Chondrocyte (in vitro differentiated cells): ENCODE measurements at regions not wholly inside any gene's neighbourhood (a gene's known extent, or its start where the extent isn't known, plus 50 kb on each side); places are given as distances from the start of the nearest gene placed in this dataset.
"Not testable (repeated sequence)": the region's sequence is repeated elsewhere in the genome, so short reads cannot be mapped to it uniquely, and the experiment has no call there.

Source experiments
- DNase-seq: peaks from one replicate; pipeline ENCODE4 v3.0.0; 2021; ENCODE audit warnings: mixed read lengths, low spot score
- H3K27ac Mint-ChIP-seq: one replicate; pipeline ENCODE4 v1.8.0; 2021; ENCODE audit warnings: mild to moderate bottlenecking, moderate library complexity, mixed read lengths; ENCODE audit not compliant: unreplicated experiment
- H3K27me3 Mint-ChIP-seq: 2 replicates; pipeline ENCODE4 v1.8.0; 2021; ENCODE audit warnings: low read depth, mixed read lengths
- H3K36me3 Mint-ChIP-seq: 2 replicates; pipeline ENCODE4 v1.8.0; 2021; ENCODE audit warnings: low read depth, mixed read lengths
- H3K4me1 Mint-ChIP-seq: 2 replicates; pipeline ENCODE4 v1.8.0; 2021; ENCODE audit warnings: low read depth, mild to moderate bottlenecking, mixed read lengths
- H3K4me3 Mint-ChIP-seq: one replicate; pipeline ENCODE4 v1.8.0; 2021; ENCODE audit warnings: mild to moderate bottlenecking, moderate library complexity, mixed read lengths; ENCODE audit not compliant: unreplicated experiment
- H3K9me3 Mint-ChIP-seq: 2 replicates; pipeline ENCODE4 v1.8.0; 2021; ENCODE audit warnings: low read depth, mixed read lengths
- CTCF ChIP-seq: fragments of 200-600 bp; sonication (generic); IDR thresholded peaks from 2 replicates; pipeline ENCODE4 v1.5.0; 2021; ENCODE audit warnings: antibody characterized with exemption, mild to moderate bottlenecking, moderate library complexity

- Mint-ChIP-seq H3K36me3 (no peaks in the 10 kb centered on the region), H3K4me3 (no peak overlapping the region), H3K27me3 (no peaks in the 10 kb centered on the region), H3K4me1 (no peaks in the 10 kb centered on the region), H3K9me3 (peaks cover 22% of the 10 kb centered on the region), H3K27ac (no peak overlapping the region)
- no peak for DNase-seq
- TF ChIP-seq CTCF: no peak
Measured at GRCh38 chr3:6679510-6679909, 181.4 kb upstream of the GRM7 start.

GRCh38 chr3:6680119-6680806 lies 180.7 kb upstream of the GRM7 start:
- Mint-ChIP-seq H3K9me3 (peaks cover 25% of the 10 kb centered on the region), H3K36me3 (no peaks in the 10 kb centered on the region), H3K27me3 (no peaks in the 10 kb centered on the region), H3K4me1 (no peaks in the 10 kb centered on the region), H3K27ac (no peak overlapping the region), H3K4me3 (no peak overlapping the region)
- DNase-seq: no peak
- TF ChIP-seq CTCF: no peak

GRCh38 chr3:6697285-6697684 lies 163.6 kb upstream of the GRM7 start:
- Mint-ChIP-seq H3K9me3 (peaks cover 32% of the 10 kb centered on the region), H3K4me1 (no peaks in the 10 kb centered on the region), H3K27ac (no peak overlapping the region), H3K36me3 (no peaks in the 10 kb centered on the region), H3K27me3 (no peaks in the 10 kb centered on the region), H3K4me3 (no peak overlapping the region)
- no peak for TF ChIP-seq CTCF
- no peak for DNase-seq

- no peaks in the 10 kb centered on the region for H3K4me1 Mint-ChIP-seq
- no peak for DNase-seq
- H3K27ac Mint-ChIP-seq: no peak overlapping the region
- TF ChIP-seq CTCF: no peak
- H3K27me3 Mint-ChIP-seq: no peaks in the 10 kb centered on the region
- no peaks in the 10 kb centered on the region for H3K36me3 Mint-ChIP-seq
- no peak overlapping the region for H3K4me3 Mint-ChIP-seq
- H3K9me3 Mint-ChIP-seq: peaks cover 36% of the 10 kb centered on the region
Measured at GRCh38 chr3:6697722-6698121, 163.2 kb upstream of the GRM7 start.

GRCh38 chr3:6704817-6705216 lies 156.1 kb upstream of the GRM7 start:
- not testable (repeated sequence) for H3K4me3 Mint-ChIP-seq, H3K4me1 Mint-ChIP-seq, DNase-seq, H3K27me3 Mint-ChIP-seq, H3K36me3 Mint-ChIP-seq, H3K27ac Mint-ChIP-seq
- H3K9me3 Mint-ChIP-seq: peaks cover 30% of the 10 kb centered on the region

- Mint-ChIP-seq H3K27ac (no peak overlapping the region), H3K27me3 (no peaks in the 10 kb centered on the region), H3K9me3 (peaks cover 19% of the 10 kb centered on the region), H3K36me3 (no peaks in the 10 kb centered on the region), H3K4me1 (no peaks in the 10 kb centered on the region), H3K4me3 (no peak overlapping the region)
- TF ChIP-seq CTCF: no peak
- no peak for DNase-seq
Measured at GRCh38 chr3:6706777-6707176, 154.1 kb upstream of the GRM7 start.
